ENCODE measurements at regions not wholly inside any gene's neighbourhood (a gene's known extent, or its start where the extent isn't known, plus 50 kb on each side); places are given as distances from the start of the nearest gene placed in this dataset.

DNA sequence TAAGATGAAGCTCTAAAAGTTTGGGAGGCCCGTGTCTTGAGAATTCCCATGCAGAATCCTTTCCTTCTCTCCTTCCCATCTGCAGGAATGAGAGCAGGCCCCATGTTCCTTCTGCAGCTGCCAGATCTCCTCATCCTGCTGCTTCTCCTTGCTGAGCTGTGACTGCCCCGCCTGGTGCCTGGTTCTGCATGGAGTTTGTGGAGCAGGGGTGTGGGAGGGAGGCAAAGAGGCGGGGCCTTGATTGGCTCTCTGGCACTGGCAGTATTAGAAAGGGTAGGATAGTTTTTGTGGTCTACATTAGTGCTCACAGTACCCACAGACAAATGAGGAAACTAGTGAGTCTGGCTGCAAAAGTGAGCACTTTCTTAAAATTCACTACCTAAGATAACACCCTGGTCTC is 91.1 kb upstream of the CLPB start:
- no peaks in the 10 kb centered on the region for H3K9me3 ChIP-seq (ENCODE audit: control insufficient read depth, insufficient read depth, low read depth, low read length)

DNA sequence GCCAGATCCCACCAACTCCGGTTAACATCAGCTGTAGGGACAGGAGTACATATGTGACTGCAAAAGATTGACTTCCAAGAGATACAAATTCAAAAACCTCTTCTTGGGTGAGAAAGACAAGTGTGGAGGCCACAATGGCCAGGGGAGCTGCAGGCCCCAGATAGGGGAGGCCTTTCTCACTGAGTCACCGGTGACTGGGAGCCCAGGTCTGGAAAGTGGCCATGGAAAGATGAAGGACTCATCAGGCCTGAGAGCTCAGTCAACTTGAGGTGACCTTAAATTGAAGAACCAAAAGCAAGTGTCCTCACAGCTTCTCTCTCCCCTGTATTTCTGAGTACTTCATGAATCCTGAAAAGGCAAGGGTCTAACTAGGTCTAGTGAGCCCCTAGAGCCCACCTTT is 90.4 kb upstream of the CLPB start:
- no peaks in the 10 kb centered on the region for H3K4me1 ChIP-seq (ENCODE audit: control insufficient read depth, insufficient read depth, low read length)
- intact Hi-C loops (cut with micrococcal nuclease; ENCODE audit: unreplicated experiment) (no loop called here), in situ Hi-C loops (cut with HindIII; ENCODE audit: low pct_unique_long_range_greater_than_20kb, low sequenced_read_pairs) (loop anchor here (5.0 kb wide), 1 partner anchor 33 kb away; no protein-coding TSS in a partner anchor)
- H3K4me3 ChIP-seq (ENCODE audit: low read depth in 2 of 2, low read length in 2 of 2), result no peak overlapping the region
- no peak overlapping the region for H3K27ac ChIP-seq (ENCODE audit: low read length)
- no peaks in the 10 kb centered on the region for H3K36me3 ChIP-seq (ENCODE audit: control insufficient read depth, insufficient read depth, low read length)
- H3K27me3 ChIP-seq (ENCODE audit: control insufficient read depth, insufficient read depth, low read length), result no peaks in the 10 kb centered on the region; the same call in 1 of the 2 replicates
- DNase-seq (ENCODE audit: low read depth, low spot score) (no peak), ATAC-seq (no peak)
- BruUV-seq (replicated peaks), result no TSS peak
- TF ChIP-seq TCF7L2 (IDR thresholded peaks at IDR 0.05; ENCODE audit: low read depth, low read length), result no peak
- TF ChIP-seq, protein P1, sequence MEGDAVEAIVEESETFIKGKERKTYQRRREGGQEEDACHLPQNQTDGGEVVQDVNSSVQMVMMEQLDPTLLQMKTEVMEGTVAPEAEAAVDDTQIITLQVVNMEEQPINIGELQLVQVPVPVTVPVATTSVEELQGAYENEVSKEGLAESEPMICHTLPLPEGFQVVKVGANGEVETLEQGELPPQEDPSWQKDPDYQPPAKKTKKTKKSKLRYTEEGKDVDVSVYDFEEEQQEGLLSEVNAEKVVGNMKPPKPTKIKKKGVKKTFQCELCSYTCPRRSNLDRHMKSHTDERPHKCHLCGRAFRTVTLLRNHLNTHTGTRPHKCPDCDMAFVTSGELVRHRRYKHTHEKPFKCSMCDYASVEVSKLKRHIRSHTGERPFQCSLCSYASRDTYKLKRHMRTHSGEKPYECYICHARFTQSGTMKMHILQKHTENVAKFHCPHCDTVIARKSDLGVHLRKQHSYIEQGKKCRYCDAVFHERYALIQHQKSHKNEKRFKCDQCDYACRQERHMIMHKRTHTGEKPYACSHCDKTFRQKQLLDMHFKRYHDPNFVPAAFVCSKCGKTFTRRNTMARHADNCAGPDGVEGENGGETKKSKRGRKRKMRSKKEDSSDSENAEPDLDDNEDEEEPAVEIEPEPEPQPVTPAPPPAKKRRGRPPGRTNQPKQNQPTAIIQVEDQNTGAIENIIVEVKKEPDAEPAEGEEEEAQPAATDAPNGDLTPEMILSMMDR (IDR thresholded peaks at IDR 0.05), result no peak
- TF ChIP-seq POLR2AphosphoS5 (IDR thresholded peaks at IDR 0.05; ENCODE audit: low read depth, low read length), result no peak
- TF ChIP-seq, protein P2, sequence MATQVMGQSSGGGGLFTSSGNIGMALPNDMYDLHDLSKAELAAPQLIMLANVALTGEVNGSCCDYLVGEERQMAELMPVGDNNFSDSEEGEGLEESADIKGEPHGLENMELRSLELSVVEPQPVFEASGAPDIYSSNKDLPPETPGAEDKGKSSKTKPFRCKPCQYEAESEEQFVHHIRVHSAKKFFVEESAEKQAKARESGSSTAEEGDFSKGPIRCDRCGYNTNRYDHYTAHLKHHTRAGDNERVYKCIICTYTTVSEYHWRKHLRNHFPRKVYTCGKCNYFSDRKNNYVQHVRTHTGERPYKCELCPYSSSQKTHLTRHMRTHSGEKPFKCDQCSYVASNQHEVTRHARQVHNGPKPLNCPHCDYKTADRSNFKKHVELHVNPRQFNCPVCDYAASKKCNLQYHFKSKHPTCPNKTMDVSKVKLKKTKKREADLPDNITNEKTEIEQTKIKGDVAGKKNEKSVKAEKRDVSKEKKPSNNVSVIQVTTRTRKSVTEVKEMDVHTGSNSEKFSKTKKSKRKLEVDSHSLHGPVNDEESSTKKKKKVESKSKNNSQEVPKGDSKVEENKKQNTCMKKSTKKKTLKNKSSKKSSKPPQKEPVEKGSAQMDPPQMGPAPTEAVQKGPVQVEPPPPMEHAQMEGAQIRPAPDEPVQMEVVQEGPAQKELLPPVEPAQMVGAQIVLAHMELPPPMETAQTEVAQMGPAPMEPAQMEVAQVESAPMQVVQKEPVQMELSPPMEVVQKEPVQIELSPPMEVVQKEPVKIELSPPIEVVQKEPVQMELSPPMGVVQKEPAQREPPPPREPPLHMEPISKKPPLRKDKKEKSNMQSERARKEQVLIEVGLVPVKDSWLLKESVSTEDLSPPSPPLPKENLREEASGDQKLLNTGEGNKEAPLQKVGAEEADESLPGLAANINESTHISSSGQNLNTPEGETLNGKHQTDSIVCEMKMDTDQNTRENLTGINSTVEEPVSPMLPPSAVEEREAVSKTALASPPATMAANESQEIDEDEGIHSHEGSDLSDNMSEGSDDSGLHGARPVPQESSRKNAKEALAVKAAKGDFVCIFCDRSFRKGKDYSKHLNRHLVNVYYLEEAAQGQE (IDR thresholded peaks at IDR 0.05; ENCODE audit: insufficient read depth in 1 of 2, low read depth in 2 of 2, low read length in 1 of 2), result no peak
- no peak for TF ChIP-seq SIN3A (IDR thresholded peaks at IDR 0.05; ENCODE audit: borderline replicate concordance, insufficient read depth, low read depth, low read length)
- H3K9me3 ChIP-seq (ENCODE audit: control insufficient read depth, insufficient read depth, low read depth, low read length), result no peaks in the 10 kb centered on the region
- POLR2A ChIA-PET, result no interaction called here
- CTCF ChIA-PET, result interaction anchor here (1.0 kb wide), 1 partner anchor 53 kb away, joined by 3 read pairs; no protein-coding TSS in a partner anchor

More for the DNA sequence above, 91.1 kb upstream of the CLPB start:
- no peaks in the 10 kb centered on the region for H3K36me3 ChIP-seq (ENCODE audit: control insufficient read depth, insufficient read depth, low read length)
- peaks cover 2% of the 10 kb centered on the region; the same call in 1 of the 2 replicates for H3K27me3 ChIP-seq (ENCODE audit: control insufficient read depth, insufficient read depth, low read length)
- BruUV-seq (replicated peaks), result no TSS peak
- no peak overlapping the region for H3K27ac ChIP-seq (ENCODE audit: low read length)
- ATAC-seq (no peak), DNase-seq (ENCODE audit: low read depth, low spot score) (no peak)
- no peak overlapping the region for H3K4me3 ChIP-seq (ENCODE audit: low read depth in 2 of 2, low read length in 2 of 2)
- no peaks in the 10 kb centered on the region for H3K4me1 ChIP-seq (ENCODE audit: control insufficient read depth, insufficient read depth, low read length)
- in situ Hi-C loops (cut with HindIII; ENCODE audit: low pct_unique_long_range_greater_than_20kb, low sequenced_read_pairs), result no loop called here
- ChIA-PET POLR2A (no interaction called here), CTCF (interaction anchor here (0.6 kb wide), 1 partner anchor 55 kb away, joined by 3 read pairs; no protein-coding TSS in a partner anchor)
- TF ChIP-seq TCF7L2 (IDR thresholded peaks at IDR 0.05; ENCODE audit: low read depth, low read length) (no peak), POLR2AphosphoS5 (IDR thresholded peaks at IDR 0.05; ENCODE audit: low read depth, low read length) (no peak), SIN3A (IDR thresholded peaks at IDR 0.05; ENCODE audit: borderline replicate concordance, insufficient read depth, low read depth, low read length) (no peak)
- TF ChIP-seq, protein P2 (IDR thresholded peaks at IDR 0.05; ENCODE audit: insufficient read depth in 1 of 2, low read depth in 2 of 2, low read length in 1 of 2), result no peak
- TF ChIP-seq, protein P1 (IDR thresholded peaks at IDR 0.05), result no peak
- intact Hi-C loops (cut with micrococcal nuclease; ENCODE audit: unreplicated experiment), result no loop called here
